Mesothelial cell of epicardium (in vitro differentiated cells): ENCODE measurements at regions not wholly inside any gene's neighbourhood (a gene's known extent, or its start where the extent isn't known, plus 50 kb on each side); places are given as distances from the start of the nearest gene placed in this dataset.

Source experiments
- DNase-seq, 2 experiments: peaks; one replicate each; pipeline ENCODE4 v3.0.0; 2021; ENCODE audit warnings: low spot score in 2 of 2; ENCODE audit not compliant: unreplicated experiment in 2 of 2
- H3K27ac Mint-ChIP-seq: 2 replicates; pipeline ENCODE4 v1.8.0; 2021; ENCODE audit warnings: mixed read lengths
- H3K27me3 Mint-ChIP-seq: 2 replicates; pipeline ENCODE4 v1.8.0; 2021; ENCODE audit warnings: low read depth, mixed read lengths
- H3K36me3 Mint-ChIP-seq: 2 replicates; pipeline ENCODE4 v1.8.0; 2021; ENCODE audit warnings: mixed read lengths
- H3K4me1 Mint-ChIP-seq: 2 replicates; pipeline ENCODE4 v1.8.0; 2021; ENCODE audit warnings: mixed read lengths
- H3K4me3 Mint-ChIP-seq: 2 replicates; pipeline ENCODE4 v1.8.0; 2021; ENCODE audit warnings: mild to moderate bottlenecking, moderate library complexity, mixed read lengths
- H3K9me3 Mint-ChIP-seq: 2 replicates; pipeline ENCODE4 v1.8.0; 2021; ENCODE audit warnings: mixed read lengths
- CTCF ChIP-seq: fragments of 200-600 bp; sonication (generic); IDR thresholded peaks from one replicate; pipeline ENCODE4 v1.5.0; 2021; ENCODE audit warnings: antibody characterized with exemption; ENCODE audit not compliant: unreplicated experiment

- Mint-ChIP-seq H3K27me3 (no peaks in the 10 kb centered on the region), H3K4me1 (no peaks in the 10 kb centered on the region), H3K36me3 (no peaks in the 10 kb centered on the region), H3K27ac (no peak overlapping the region), H3K9me3 (peaks cover 9% of the 10 kb centered on the region), H3K4me3 (no peak overlapping the region)
- DNase-seq = no peak
- no peak for TF ChIP-seq CTCF
Observed at GRCh38 chr2:41600460-41600859, 447.4 kb upstream of the PKDCC start.

- Mint-ChIP-seq H3K9me3 (peaks cover 12% of the 10 kb centered on the region), H3K36me3 (no peaks in the 10 kb centered on the region), H3K27ac (no peak overlapping the region), H3K27me3 (no peaks in the 10 kb centered on the region), H3K4me1 (no peaks in the 10 kb centered on the region), H3K4me3 (no peak overlapping the region)
- TF ChIP-seq CTCF = no peak
- DNase-seq = no peak
Observed at GRCh38 chr2:41602341-41602740, 445.5 kb upstream of the PKDCC start.

- no peak for DNase-seq
- no peaks in the 10 kb centered on the region for H3K36me3 Mint-ChIP-seq
Observed at GRCh38 chr2:41605311-41605710, 442.5 kb upstream of the PKDCC start.

GRCh38 chr2:41605914-41606313, 441.9 kb upstream of the PKDCC start:
- Mint-ChIP-seq H3K4me3 (no peak overlapping the region), H3K4me1 (peaks cover 3% of the 10 kb centered on the region), H3K27me3 (no peaks in the 10 kb centered on the region), H3K27ac (no peak overlapping the region), H3K9me3 (peaks cover 8% of the 10 kb centered on the region), H3K36me3 (no peaks in the 10 kb centered on the region)
- TF ChIP-seq CTCF = no peak
- DNase-seq = no peak

More at GRCh38 chr2:41605311-41605710, 442.5 kb upstream of the PKDCC start:
- Mint-ChIP-seq H3K4me1 (no peaks in the 10 kb centered on the region), H3K27me3 (no peaks in the 10 kb centered on the region), H3K27ac (no peak overlapping the region), H3K9me3 (peaks cover 8% of the 10 kb centered on the region), H3K4me3 (no peak overlapping the region)
- TF ChIP-seq CTCF = no peak

GRCh38 chr2:41610501-41611190, 437.2 kb upstream of the PKDCC start:
- Mint-ChIP-seq H3K36me3 (no peaks in the 10 kb centered on the region), H3K4me1 (peaks cover 3% of the 10 kb centered on the region), H3K4me3 (no peak overlapping the region), H3K27ac (no peak overlapping the region), H3K27me3 (no peaks in the 10 kb centered on the region), H3K9me3 (peaks cover 3% of the 10 kb centered on the region)
- no peak for DNase-seq
- no peak for TF ChIP-seq CTCF

- H3K27me3 Mint-ChIP-seq = peaks cover 12% of the 10 kb centered on the region
- H3K4me1 Mint-ChIP-seq = no peaks in the 10 kb centered on the region
- DNase-seq = no peak
- no peaks in the 10 kb centered on the region for H3K36me3 Mint-ChIP-seq
- H3K27ac Mint-ChIP-seq = no peak overlapping the region
- H3K4me3 Mint-ChIP-seq = no peak overlapping the region
- no peaks in the 10 kb centered on the region for H3K9me3 Mint-ChIP-seq
- no peak for TF ChIP-seq CTCF
Observed at GRCh38 chr2:41618754-41619153, 429.1 kb upstream of the PKDCC start.
